ENCODE measurements at regions not wholly inside any gene's neighbourhood (a gene's known extent, or its start where the extent isn't known, plus 50 kb on each side); places are given as distances from the start of the nearest gene placed in this dataset.
A peak's percentile ranks its signal among the peaks of the same experiment; 100 is the strongest.

GRCh38 chr4:86481440-86481839 is 112.7 kb upstream of the PTPN13 start:
- Histone ChIP-seq H3K36me3 (ENCODE audit: insufficient read depth, low read length) (no peaks in the 10 kb centered on the region), H3F3A (ENCODE audit: insufficient read depth, low read length, poor library complexity, severe bottlenecking) (peaks cover 15% of the 10 kb centered on the region), H3K9me3 (ENCODE audit: low read length) (no peaks in the 10 kb centered on the region), H3K27ac (ENCODE audit: low read length) (no peak overlapping the region), H3K27me3 (ENCODE audit: insufficient read depth, low read depth, low read length) (peaks cover 11% of the 10 kb centered on the region), H3K4me3 (ENCODE audit: low read length) (no peak overlapping the region), H3K79me2 (replicated peaks; ENCODE audit: insufficient read depth, low read length) (no peaks in the 10 kb centered on the region), H3K4me2 (ENCODE audit: low read length) (no peak overlapping the region), H4K20me1 (ENCODE audit: insufficient read depth) (no peaks in the 10 kb centered on the region), H2AFZ (ENCODE audit: low read depth, low read length) (no peak overlapping the region), H3K9me2 (ENCODE audit: insufficient read depth, low read length) (no peaks in the 10 kb centered on the region), H3K9ac (ENCODE audit: low read length) (no peak overlapping the region)
- no peak for TF ChIP-seq TAF1 (IDR thresholded peaks at IDR 0.05; ENCODE audit: low read depth)
- no peak for TF ChIP-seq REST (IDR thresholded peaks at IDR 0.05; ENCODE audit: borderline replicate concordance)

- no peak overlapping the region for H2AFZ ChIP-seq (ENCODE audit: low read depth, low read length)
- H3K4me3 ChIP-seq (ENCODE audit: low read length), result peak overlapping the region; percentile 35
- peaks cover 15% of the 10 kb centered on the region for H3F3A ChIP-seq (ENCODE audit: insufficient read depth, low read length, poor library complexity, severe bottlenecking)
- peaks cover 11% of the 10 kb centered on the region for H3K27me3 ChIP-seq (ENCODE audit: insufficient read depth, low read depth, low read length)
- H3K9ac ChIP-seq (ENCODE audit: low read length), result no peak overlapping the region
- no peaks in the 10 kb centered on the region for H3K36me3 ChIP-seq (ENCODE audit: insufficient read depth, low read length)
- no peaks in the 10 kb centered on the region for H3K79me2 ChIP-seq (replicated peaks; ENCODE audit: insufficient read depth, low read length)
- TF ChIP-seq SMC3 (conservative IDR thresholded peaks at IDR 0.05; ENCODE audit: poor library complexity) (peak; percentile 45), EP300 (conservative IDR thresholded peaks at IDR 0.05; ENCODE audit: poor library complexity, severe bottlenecking) (peak; percentile 90), POLR2AphosphoS5 (IDR thresholded peaks at IDR 0.05) (peak; percentile 93), REST (IDR thresholded peaks at IDR 0.05; ENCODE audit: borderline replicate concordance) (no peak), TAF1 (IDR thresholded peaks at IDR 0.05; ENCODE audit: low read depth) (no peak), CTCF (IDR thresholded peaks at IDR 0.05; ENCODE audit: poor library complexity, severe bottlenecking) (peak; percentile 63), MXI1 (conservative IDR thresholded peaks at IDR 0.05; ENCODE audit: poor library complexity, severe bottlenecking) (no peak), RAD21 (conservative IDR thresholded peaks at IDR 0.05) (no peak), EZH2 (IDR thresholded peaks at IDR 0.05; ENCODE audit: borderline replicate concordance, insufficient read depth, low read length, poor library complexity, severe bottlenecking) (no peak)
- H3K4me2 ChIP-seq (ENCODE audit: low read length), result peak overlapping the region; percentile 64
- no peaks in the 10 kb centered on the region for H3K9me2 ChIP-seq (ENCODE audit: insufficient read depth, low read length)
- no peaks in the 10 kb centered on the region for H3K9me3 ChIP-seq (ENCODE audit: low read length)
- no peak overlapping the region for H3K27ac ChIP-seq (ENCODE audit: low read length)
- no peaks in the 10 kb centered on the region for H4K20me1 ChIP-seq (ENCODE audit: insufficient read depth)
Observed at GRCh38 chr4:86482306-86483172, 111.6 kb upstream of the PTPN13 start.

Measured in neural cell (in vitro differentiated cells).